AG20443 (cell line): ENCODE measurements at regions not wholly inside any gene's neighbourhood (a gene's known extent, or its start where the extent isn't known, plus 50 kb on each side); places are given as distances from the start of the nearest gene placed in this dataset.

ENCODE experiments used
- DNase-seq: peaks from one replicate; pipeline ENCODE4 v3.0.0; 2012; ENCODE audit warnings: low spot score, mixed read lengths

DNA sequence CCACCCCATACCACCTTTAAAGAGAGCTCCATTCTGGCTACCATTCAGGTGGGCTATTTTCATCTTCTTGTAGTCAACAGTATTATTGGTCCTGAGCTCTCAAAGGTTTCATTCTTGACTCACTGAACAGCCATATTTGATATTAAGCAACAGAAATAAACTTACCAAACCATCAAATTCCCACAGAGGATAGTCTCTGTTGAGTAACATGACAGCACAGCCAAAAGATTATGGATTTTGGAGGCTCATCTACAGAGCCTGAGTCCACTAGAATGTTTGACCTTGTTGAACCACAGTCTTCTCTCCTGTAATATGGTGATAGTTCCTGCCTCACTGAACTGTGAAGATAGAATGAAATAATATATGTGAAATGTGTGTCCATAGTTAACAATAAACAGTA lies 276.3 kb upstream of the LDB2 start:
- no peak for DNase-seq

DNA sequence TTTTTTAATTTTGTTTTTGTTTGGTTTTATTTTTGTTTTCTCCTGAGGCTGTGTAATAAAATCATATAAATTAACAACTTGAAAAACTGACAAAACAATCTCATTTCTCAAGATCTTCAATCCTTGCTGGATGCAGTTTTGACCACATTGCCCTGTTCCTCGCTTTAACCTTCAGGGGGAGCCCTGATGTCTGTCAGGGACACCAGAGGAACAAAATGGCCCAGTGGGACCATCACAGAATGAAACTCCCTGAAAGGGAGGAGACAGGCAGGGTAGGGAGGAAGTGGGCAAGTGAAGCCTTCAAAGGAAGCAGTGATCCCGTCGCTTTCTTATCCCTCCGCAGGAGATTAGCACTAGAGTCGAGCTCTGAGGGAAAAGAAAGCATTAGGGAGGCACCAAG lies 274.9 kb upstream of the LDB2 start:
- no peak for DNase-seq

DNA sequence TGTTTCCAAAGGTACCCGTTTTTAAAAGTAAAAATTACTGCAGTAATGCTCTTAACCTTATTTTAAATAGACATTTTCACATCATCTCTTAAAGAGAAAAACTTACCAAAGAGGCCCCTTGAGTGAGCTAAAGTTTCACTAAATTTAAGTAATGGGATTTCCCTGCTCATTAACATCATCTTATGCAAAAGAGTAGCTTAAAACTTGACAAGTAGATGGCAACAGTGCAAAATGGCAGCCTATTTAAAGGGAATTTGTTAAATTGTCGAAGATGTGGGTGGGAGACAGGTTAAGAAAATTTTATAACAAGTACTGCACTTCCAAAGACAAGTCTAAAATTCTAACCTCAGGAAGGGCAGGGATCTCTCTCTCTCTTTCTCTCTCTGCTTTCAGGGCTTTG lies 271.7 kb upstream of the LDB2 start:
- no peak for DNase-seq

DNA sequence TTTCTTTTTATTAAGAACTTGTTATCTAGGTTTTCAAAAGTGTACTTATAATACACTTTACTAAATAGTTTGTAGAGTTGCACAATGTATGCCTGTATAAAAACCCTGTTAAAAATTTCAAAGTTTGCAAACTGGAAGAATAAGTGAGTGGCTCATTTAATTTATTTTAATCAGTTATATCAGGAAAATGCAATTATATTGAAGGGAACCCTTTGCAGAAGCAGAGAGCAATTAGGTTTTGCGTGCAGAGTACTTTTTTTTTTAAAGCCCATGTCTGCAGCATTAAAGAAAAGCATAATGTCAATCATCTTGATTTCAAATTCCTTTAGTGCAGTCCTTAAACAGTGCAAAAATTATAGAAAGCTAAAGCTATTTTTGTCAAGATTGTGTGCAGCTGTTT lies 271.3 kb upstream of the LDB2 start:
- DNase-seq = no peak

DNA sequence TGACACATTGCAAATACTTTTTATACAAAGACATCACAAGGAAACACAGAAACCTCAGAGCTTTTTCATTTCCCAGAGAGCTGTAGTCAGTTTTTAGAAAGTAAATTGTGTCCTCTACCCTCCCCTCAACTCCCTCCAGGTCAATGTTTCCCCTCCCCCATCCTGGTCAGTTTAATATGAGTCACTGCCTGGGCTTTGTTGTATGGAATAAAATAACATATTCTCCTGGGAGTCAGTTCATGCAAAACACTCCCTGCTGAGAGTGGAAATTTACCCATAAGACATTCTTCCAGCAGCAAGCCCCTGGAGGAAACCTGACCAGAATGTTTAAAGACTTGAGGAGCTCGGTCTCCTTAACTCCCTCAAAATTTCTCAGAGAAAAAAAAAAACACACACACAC lies 270.1 kb upstream of the LDB2 start:
- peak; percentile 24 for DNase-seq

DNA sequence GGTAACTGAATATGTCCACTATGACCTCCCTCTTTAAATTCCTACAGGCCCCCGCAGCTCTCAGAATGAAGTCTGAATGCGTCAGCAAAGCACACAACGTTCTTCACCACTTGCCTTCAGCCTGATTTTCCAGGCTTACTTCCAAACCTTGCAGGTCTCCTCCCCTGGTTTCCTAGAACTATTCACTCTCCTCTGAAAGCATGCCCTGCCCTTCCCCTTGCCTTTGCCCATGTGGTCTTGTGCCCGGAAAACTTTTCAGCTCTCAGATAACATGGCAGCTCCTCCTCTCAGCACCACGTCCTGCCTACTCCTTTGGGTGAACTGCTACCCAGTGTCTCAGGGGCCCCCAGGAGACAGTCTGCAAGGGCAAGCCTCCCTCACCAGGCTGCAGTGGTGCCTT lies 268.5 kb upstream of the LDB2 start:
- DNase-seq = no peak

DNA sequence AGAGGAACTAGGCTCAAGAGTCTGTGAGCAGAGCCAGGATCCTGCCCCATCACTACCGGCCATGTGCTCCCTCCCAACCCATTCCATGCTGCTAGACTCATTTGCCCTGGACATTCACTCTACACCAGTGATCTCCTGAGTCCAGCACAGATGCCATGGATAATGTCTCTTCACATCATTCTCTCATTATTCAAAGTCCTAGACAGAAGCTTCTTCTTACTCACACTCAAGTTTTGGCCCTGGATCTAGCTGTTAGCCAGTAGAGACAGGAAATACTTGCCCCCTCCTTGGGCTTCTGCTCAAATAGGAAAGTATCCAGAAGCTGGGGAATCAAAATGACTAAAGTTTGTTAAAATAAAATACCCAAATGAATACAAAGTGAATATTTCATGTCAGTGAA lies 266.8 kb upstream of the LDB2 start:
- DNase-seq = peak; percentile 26

DNA sequence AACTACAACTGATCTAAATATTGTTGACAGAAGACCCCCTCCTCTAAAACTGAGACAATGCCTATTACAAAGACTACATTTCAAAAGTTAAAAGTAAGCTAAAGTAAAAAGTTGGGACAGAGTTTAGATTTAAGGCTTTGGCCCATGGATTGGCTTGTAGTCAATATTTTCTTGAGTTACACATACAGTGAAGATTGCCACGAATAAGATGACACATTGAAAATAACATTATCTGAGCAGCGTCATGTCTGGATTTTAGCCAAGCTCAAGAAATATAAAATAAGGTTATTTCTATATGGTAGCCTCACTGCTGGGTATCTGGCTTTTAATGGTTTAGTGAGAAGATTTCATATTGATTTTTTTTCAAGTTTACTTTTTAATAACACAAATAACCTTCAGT lies 266.2 kb upstream of the LDB2 start:
- no peak for DNase-seq

DNA sequence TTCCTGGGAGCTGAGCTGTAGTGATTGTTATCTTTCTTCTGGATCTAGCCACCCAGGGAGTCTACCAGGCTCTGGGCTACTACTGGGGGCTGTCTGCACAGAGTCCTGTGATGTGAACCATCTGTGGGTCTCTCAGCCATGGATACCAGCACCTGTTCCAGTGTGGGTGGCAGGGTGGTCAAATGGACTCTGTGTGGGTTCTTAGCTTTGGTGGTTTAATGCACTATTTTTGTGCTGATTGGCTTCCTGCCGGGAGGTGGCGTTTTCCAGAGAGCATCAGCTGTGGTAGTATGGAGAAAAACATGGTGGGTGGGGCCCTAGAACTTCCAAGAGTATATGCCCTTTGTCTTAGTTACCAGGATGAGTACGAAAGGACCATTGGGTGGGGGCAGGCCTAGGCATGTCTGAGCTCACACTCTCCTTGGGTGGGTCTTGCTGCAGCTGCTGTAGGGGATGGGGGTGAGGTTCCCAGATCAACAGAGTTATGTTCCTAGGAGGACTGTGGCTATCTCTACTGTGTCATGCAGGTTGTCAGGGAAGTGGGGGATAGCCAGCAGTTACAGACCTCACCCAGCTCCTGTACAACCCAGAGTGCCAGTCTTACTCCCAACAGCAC lies 264.8 kb upstream of the LDB2 start:
- DNase-seq = no peak

DNA sequence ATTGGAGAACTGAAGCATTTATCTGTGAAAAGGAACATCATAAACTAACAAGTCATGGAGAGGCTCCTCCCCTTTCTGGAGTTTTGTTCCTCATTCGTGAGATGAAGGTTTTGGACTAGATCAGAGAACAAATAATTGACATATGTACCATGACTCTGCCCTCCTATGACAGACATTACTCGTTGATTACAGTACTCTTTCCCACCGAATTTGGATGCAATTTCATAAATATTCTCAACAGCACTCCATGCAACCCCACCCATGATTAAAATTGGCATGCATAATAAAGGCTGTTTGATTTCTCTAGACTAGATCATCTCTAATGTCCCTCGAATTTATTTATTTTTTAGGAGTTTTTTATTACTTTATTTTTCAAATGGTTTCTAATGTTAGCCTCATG lies 258.9 kb upstream of the LDB2 start:
- DNase-seq = no peak

DNA sequence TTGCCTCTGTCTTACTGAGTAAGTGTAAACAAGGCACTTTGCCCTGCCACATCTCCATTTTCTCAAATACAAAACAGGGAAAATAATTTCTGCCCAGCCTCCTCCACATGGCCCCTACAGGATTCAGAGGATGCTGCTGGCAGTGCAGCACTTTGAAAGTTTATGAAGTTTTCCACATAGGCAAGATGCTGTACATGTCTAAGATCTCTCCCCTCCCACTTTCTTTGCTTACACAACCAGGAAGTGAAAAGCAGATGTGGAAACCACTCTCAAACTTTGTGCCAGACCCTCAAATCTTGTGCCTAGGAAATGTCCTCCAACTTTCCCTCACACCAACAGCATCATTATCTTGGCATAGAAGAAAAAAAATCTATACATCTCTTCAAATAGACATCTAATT lies 257.0 kb upstream of the LDB2 start:
- DNase-seq = peak; percentile 17

DNA sequence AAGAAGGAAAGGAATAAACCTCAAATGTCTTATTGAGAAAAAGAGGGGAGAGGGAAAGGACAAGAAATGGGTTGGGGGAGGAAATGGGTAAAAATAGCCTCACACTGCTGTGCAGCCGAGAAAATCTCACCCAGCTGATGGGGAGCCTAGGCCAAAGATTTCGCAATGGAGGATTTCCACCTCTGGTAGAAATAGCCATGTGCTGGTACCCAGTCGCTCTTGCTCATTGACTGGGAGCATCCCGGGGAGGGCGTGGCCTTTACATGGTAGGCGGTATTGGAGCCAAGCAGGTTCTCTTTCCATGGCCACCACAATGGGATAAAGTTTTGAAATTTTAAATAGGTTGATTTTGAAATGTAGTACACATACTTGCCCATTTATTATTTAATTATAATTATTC lies 255.1 kb upstream of the LDB2 start:
- no peak for DNase-seq

DNA sequence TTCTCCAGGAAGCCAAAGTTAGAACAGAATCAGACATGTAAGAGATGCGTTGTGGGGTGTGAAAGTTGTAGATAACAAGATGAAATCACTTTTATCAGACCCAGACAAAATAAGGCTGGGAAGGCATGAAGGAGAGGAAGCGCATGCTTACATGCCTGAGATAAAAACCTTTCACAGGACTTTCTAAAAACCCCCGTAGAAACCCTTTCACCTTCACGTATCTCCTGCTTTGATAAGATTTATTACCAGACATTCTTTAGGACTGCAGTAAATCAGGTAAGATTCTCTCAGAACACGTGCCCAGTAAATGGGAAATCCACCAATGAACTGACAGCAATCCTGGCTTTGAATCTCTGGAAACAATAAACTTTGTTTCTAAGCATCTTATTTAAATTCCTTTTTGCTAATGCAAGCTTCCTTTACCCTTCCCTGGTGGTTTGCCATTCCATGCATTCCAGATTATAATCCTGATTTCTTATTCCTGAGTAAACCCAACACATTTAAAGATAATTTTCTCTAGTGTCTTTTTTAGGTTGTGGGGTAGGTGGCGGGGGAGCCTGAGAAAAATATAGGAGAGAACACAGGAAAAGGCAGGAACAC lies 254.6 kb upstream of the LDB2 start:
- DNase-seq = no peak

DNA sequence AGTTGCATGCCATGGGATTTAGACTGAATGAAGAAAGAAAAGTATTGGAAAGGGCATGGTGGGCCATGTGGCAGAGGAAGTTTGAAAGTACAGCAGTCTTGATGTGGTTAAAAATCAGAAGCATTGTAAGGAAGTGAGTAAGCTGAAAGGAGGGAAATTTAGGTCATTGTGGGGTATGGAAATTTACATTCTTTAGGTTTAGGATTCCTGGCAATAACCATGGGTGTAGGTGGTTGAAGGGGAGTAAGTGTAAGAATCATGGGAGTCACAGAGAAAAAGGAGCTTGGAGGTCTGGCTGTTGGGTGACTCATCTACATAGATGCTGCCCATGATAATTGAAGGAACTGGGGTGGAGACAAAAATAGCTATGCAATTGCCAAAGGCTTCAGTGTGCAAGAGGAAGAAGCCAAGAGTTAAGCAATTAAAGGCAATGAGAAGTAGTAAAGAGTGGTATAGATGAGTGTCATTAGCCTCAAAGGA lies 243.8 kb upstream of the LDB2 start:
- DNase-seq = peak; percentile 83

DNA sequence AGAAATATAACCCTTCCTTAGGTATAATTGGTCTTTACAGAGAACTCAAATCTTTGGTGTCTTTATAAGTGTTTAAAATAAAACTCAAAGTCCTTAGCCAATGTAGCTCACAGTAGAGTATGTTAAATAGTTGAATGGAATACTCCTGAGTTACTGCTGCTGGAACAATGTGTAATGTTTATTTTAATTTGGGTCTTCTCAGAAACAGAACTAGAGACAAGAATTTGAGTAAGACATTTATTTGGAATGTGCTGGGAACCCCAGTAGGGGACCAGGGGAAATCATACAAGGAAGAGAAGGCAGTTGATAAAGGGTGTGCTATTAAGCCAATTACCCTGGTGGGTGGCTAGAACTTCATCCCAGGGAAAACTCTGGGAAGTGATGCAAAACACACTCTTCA lies 240.4 kb upstream of the LDB2 start:
- DNase-seq = no peak

DNA sequence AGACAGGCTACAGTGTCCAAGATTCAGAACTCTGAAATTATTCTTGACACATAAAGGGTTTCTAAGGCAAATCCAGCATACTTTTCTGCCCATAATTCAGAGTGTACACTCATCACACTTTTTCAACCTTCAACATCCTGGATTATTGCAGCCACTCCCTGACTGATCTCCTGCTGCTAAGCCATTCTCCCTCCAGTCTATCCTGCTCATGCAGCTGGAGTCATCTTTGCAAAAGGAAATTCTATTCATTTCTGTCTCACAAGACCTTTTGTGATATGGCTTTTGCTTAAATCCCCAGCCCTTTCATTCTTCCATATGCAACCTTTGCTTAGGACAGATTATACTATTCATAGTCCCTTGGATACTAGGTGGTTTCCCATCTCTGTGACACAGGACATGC lies 236.1 kb upstream of the LDB2 start:
- DNase-seq = no peak

DNA sequence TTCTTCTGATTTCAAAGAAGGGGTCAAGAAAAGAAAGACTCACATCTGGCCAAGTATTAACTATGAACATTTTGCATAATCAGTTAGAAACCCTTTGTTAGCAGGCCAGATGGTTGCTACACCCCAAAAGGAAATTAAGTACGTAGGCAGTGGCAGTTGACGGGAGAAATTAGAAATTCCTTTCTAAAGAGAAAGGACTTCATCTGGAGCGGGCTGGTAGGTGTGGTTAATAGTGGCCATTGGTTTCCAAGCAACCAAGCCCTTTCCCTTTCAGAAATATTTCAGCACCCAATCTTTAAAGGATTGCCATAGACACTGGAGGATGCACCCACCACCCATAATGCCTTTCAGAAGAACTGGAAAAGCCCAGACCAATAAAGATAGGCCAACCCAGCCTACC lies 235.7 kb upstream of the LDB2 start:
- DNase-seq = no peak

DNA sequence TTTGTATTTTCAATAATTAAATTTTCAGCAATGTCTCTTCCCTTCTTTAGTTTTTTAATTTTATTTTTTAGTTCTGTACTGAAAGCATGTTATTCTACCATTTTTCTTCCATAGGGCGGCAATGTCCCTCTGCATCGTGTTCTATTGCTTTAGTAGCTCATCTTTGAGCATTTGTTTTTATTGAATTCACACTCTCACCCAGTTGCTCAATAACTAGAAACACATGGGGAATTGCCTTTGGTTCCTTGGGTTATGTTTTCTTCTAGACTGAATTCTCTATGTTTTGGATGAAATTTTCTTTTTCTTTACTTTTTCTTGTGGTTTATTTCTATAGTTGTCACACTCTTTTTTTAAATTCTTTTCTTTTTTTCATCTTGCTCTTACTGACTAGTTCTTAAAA lies 233.8 kb upstream of the LDB2 start:
- DNase-seq = no peak

DNA sequence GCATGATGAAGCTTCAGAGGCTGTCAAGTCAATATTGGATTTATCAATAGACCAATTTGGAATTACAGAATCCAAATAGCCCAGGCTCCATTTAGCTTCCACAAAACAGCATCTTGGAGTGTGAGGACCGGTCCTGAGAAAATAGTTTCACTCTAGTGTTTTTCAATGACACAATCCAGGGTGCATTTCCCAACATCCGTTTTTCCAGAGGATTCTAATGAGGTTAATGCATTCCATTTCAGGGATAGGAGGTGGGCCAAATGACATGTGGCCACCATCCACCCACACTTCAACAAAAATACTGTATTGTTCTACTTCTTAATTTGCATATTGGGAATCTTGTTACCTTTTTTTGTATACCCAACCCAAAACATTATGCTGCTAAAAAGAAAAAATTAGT lies 229.8 kb upstream of the LDB2 start:
- peak; percentile 51 for DNase-seq

DNA sequence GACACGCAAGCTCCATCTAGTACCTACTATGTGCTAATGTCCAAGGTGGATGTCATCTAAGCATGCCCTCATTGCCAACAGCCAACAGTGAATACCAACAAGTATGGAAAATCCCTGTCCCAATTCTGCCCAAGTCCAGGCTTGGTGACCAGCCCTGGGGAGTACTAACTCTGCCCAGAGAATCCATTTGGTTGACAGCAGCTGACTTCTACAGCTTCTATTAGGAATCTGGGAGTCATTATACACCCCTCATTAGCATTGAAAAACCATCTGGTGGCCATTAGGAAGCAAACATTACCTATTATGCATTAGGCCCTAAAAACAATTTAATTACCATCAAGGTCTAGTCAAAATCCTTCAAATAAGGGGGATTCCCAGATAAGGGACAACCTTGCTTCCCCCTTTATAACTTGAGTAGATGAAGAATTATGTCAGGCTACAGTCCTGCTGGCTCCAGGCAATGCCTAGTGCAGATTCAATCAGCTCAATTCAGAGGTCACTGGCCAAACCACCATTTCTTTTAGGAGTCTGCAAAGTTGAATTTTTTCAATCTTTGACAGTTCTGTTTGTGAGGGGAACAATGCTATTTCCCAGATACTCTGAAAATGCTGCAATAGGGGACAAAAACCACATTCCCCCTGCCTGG lies 228.0 kb upstream of the LDB2 start:
- no peak for DNase-seq

DNA sequence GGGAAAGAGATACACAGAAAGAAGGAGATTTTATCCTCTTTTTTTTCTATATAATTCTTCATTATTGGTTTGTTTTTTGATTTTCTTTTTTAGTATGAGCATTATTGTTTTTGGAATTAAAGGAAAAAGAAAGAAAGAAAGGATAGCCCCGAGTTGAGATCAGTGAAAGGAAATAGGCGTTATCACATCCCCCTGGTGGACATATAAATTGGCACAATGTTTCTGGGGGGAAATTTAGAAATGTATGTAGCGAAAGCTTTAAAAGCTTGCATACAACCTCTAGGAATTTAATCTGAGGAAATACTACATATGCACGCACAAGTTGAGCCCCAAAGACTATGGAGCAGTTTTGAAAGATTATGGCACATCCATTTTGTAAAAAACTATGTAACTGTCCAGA lies 226.3 kb upstream of the LDB2 start:
- no peak for DNase-seq

DNA sequence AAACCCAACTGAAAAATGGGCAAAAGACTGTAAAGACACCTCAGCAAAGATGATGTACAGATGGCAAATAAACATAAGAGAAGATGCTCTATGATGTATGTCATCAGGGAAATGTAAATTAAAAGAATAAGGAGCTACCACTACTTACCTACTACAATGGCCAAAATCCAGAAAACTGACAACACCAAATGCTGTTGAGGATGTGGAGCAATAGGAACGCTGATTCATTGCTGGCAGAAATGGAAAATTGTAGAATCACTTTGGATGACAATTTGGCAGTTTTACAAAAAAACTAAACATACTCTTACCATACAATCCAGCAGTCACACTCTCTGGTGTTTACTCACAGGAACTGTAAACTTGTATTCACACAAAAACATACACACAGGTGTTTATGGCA lies 222.3 kb upstream of the LDB2 start:
- DNase-seq = no peak

DNA sequence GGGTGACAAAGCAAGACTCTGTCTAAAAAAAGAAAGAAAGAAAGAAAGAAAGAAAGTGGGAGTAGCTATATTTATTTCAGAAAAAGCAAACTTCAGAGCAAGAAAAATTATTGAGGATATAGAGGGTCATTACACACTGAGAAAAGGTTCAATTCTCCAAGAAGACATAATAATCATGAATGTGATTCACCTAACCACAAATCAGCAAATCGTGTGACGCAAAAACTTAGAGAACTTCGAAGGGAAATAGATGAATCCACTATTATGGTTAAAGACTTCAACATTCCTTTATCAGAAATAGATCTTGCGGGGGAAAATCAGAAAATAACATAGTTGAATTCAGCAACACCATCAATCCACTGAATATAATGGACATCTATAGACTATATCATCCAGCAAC lies 219.3 kb upstream of the LDB2 start:
- DNase-seq = no peak

DNA sequence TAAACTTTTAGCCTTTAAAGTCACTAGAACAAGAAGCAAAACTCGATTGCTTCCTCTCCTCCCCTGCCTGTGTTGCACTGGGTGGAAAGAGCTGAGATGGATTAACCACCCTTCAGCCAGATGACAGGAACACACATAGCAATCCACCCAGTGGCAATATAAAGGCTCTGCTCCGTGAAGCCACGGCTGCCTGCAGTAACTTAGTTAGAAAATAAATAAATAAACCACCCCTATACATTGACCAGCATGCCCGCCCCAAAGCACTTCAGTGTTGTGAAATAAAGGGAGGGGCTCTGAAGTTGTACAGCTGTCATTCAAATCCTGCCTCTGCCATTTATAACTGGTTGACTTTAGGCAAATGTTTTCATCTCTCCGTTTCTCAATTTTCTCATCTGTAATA lies 217.1 kb upstream of the LDB2 start:
- no peak for DNase-seq
